H1 (cell line): ENCODE measurements at regions not wholly inside any gene's neighbourhood (a gene's known extent, or its start where the extent isn't known, plus 50 kb on each side); places are given as distances from the start of the nearest gene placed in this dataset.
"Not testable (repeated sequence)": the region's sequence is repeated elsewhere in the genome, so short reads cannot be mapped to it uniquely, and the experiment has no call there.

ENCODE experiments used
- CTCF ChIA-PET: fragments of 300-600 bp; sonication (Branson Sonifier 250); formaldehyde crosslinking; loops from one replicate; lab custom pipeline; 2021; ENCODE audit not compliant: partially characterized antibody; lab: Charles Lee
- POLR2A ChIA-PET: fragments of 300-600 bp; sonication (Branson Sonifier 250); formaldehyde crosslinking; loops from one replicate; lab custom pipeline; 2021; ENCODE audit warnings: inconsistent platforms; ENCODE audit not compliant: partially characterized antibody; lab: Charles Lee
- DNase-seq, 2 experiments: peaks; one replicate each; pipeline versions ENCODE4 v3.0.0 to v3.0.0-alpha.2; 2010 to 2022; ENCODE audit warnings: low spot score in 2 of 2, low read depth in 1 of 2, mixed read lengths in 1 of 2
- FAIRE-seq: peaks from 2 replicates; lab custom pipeline; 2011; peaks lifted over from hg19 to GRCh38; lab: Jason Lieb, UNC
- H2AFZ ChIP-seq: 2 replicates; pipeline ENCODE4 v1.8.1; 2012; ENCODE audit warnings: low read length, inconsistent platforms
- H2AK5ac ChIP-seq: 2 replicates; pipeline ENCODE4 v1.6.1; 2013; ENCODE audit warnings: low read depth, low read length
- H2BK120ac ChIP-seq: replicated peaks from 2 replicates; pipeline ENCODE3; 2013; ENCODE audit warnings: low read depth, low read length, inconsistent platforms
- H2BK12ac ChIP-seq: 2 replicates; pipeline ENCODE4 v1.6.1; 2013; ENCODE audit warnings: low read depth, low read length
- H2BK15ac ChIP-seq: 2 replicates; pipeline ENCODE4 v1.6.1; 2013; ENCODE audit warnings: low read length
- H2BK20ac ChIP-seq: 2 replicates; pipeline ENCODE4 v1.6.1; 2013; ENCODE audit warnings: low read length
- H2BK5ac ChIP-seq: 2 replicates; pipeline ENCODE4 v1.6.1; 2013; ENCODE audit warnings: low read depth, low read length
- H3K14ac ChIP-seq: 2 replicates; pipeline ENCODE4 v1.6.1; 2013; ENCODE audit warnings: inconsistent platforms; ENCODE audit not compliant: insufficient read length
- H3K18ac ChIP-seq: 2 replicates; pipeline ENCODE4 v1.6.1; 2013; ENCODE audit warnings: low read length; ENCODE audit errors: extremely low read depth
- H3K23ac ChIP-seq: 2 replicates; pipeline ENCODE4 v1.6.1; 2013; ENCODE audit warnings: inconsistent platforms; ENCODE audit not compliant: insufficient read length
- H3K23me2 ChIP-seq: 2 replicates; pipeline ENCODE4 v1.6.1; 2013; ENCODE audit warnings: low read depth, low read length
- H3K27ac ChIP-seq: 2 replicates; pipeline ENCODE4 v1.6.1; 2011; ENCODE audit warnings: low read depth, low read length, inconsistent platforms
- H3K27me3 ChIP-seq, 4 experiments: replicated peaks in 1 of 4; 1 replicate in 1 of 4; 2 replicates in 3 of 4; pipeline versions ENCODE4 v1.6.1 to v1.8.1; 2011 to 2013; ENCODE audit warnings: low read length in 3 of 4, mild to moderate bottlenecking in 3 of 4, inconsistent platforms in 2 of 4, mixed read lengths in 2 of 4, moderate library complexity in 1 of 4; ENCODE audit not compliant: control insufficient read depth in 3 of 4, insufficient read depth in 3 of 4; ENCODE audit errors: extremely low read depth in 1 of 4
- H3K36me3 ChIP-seq, 4 experiments: 2 replicates each; pipeline versions ENCODE4 v1.6.1 to v1.8.1; 2011 to 2013; ENCODE audit warnings: mild to moderate bottlenecking in 4 of 4, low read length in 3 of 4, moderate library complexity in 2 of 4, control low read depth in 1 of 4, inconsistent platforms in 1 of 4; ENCODE audit not compliant: insufficient read depth in 4 of 4, control insufficient read depth in 2 of 4
- H3K4ac ChIP-seq: replicated peaks from 2 replicates; pipeline ENCODE3; 2013; ENCODE audit warnings: low read length, low read depth, mixed read lengths, inconsistent platforms; ENCODE audit not compliant: insufficient read length
- H3K4me1 ChIP-seq, 4 experiments: replicated peaks in 1 of 4; 1 replicate in 1 of 4; 2 replicates in 3 of 4; pipeline versions ENCODE4 v1.6.1 to v1.8.1; 2011 to 2013; ENCODE audit warnings: low read length in 3 of 4, inconsistent platforms in 2 of 4, mixed read lengths in 1 of 4; ENCODE audit not compliant: insufficient read depth in 4 of 4, control insufficient read depth in 3 of 4
- H3K4me2 ChIP-seq, 2 experiments: 2 replicates each; pipeline versions ENCODE4 v1.6.1 to v1.8.1; 2011 to 2013; ENCODE audit warnings: low read depth in 2 of 2, low read length in 2 of 2, control low read depth in 1 of 2, inconsistent platforms in 1 of 2, mild to moderate bottlenecking in 1 of 2; ENCODE audit not compliant: insufficient read depth in 1 of 2
- H3K4me3 ChIP-seq, 4 experiments: fragments of 200-600, 300-600 bp in 1 of 4; sonication (generic), shearing (Covaris generic), sonication (Bioruptor Twin) in 1 of 4; 2 replicates each; pipeline versions ENCODE4 v1.5.1 to v1.8.1; 2011 to 2016; ENCODE audit warnings: low read length in 4 of 4, low read depth in 3 of 4, control low read depth in 2 of 4, inconsistent platforms in 2 of 4, mild to moderate bottlenecking in 2 of 4, mixed read lengths in 1 of 4, moderate library complexity in 1 of 4; ENCODE audit not compliant: insufficient read depth in 2 of 4; ENCODE audit errors: extremely low read depth in 1 of 4
- H3K56ac ChIP-seq: replicated peaks from 2 replicates; pipeline ENCODE3; 2013; ENCODE audit warnings: low read depth, mild to moderate bottlenecking, mixed read lengths, low read length, inconsistent platforms; ENCODE audit not compliant: insufficient read length
- H3K79me1 ChIP-seq: 2 replicates; pipeline ENCODE4 v1.6.1; 2013; ENCODE audit warnings: low read depth, low read length, control low read depth
- H3K79me2 ChIP-seq, 2 experiments: 2 replicates each; pipeline versions ENCODE4 v1.6.1 to v1.8.1; 2012 to 2013; ENCODE audit warnings: low read length in 2 of 2, mild to moderate bottlenecking in 2 of 2, inconsistent platforms in 1 of 2; ENCODE audit not compliant: insufficient read depth in 2 of 2, control insufficient read depth in 1 of 2
- H3K9ac ChIP-seq, 4 experiments: replicated peaks in 1 of 4; 1 replicate in 1 of 4; 2 replicates in 3 of 4; pipeline versions ENCODE4 v1.6.1 to v1.8.1; 2011 to 2013; ENCODE audit warnings: low read depth in 3 of 4, low read length in 3 of 4, control low read depth in 2 of 4, mild to moderate bottlenecking in 2 of 4, moderate library complexity in 2 of 4, inconsistent platforms in 1 of 4; ENCODE audit errors: extremely low read depth in 1 of 4
- H3K9me3 ChIP-seq, 2 experiments: 2 replicates each; pipeline versions ENCODE4 v1.6.1 to v1.8.1; 2012 to 2013; ENCODE audit warnings: mild to moderate bottlenecking in 2 of 2, moderate library complexity in 2 of 2, control low read depth in 1 of 2, inconsistent platforms in 1 of 2, low read depth in 1 of 2, low read length in 1 of 2, mixed read lengths in 1 of 2; ENCODE audit not compliant: insufficient read depth in 2 of 2
- H4K20me1 ChIP-seq, 2 experiments: replicated peaks in 1 of 2; 2 replicates each; pipeline versions ENCODE3 to v1.8.1; 2011 to 2013; ENCODE audit warnings: inconsistent platforms in 2 of 2, low read length in 2 of 2, mild to moderate bottlenecking in 1 of 2; ENCODE audit not compliant: insufficient read depth in 2 of 2, control insufficient read depth in 1 of 2
- H4K5ac ChIP-seq: 2 replicates; pipeline ENCODE4 v1.6.1; 2013; ENCODE audit warnings: low read length, low read depth, mixed read lengths, inconsistent platforms; ENCODE audit not compliant: insufficient read length
- H4K8ac ChIP-seq: 2 replicates; pipeline ENCODE4 v1.8.0; 2013; ENCODE audit warnings: mild to moderate bottlenecking, moderate library complexity, low read length, inconsistent platforms; ENCODE audit not compliant: insufficient read depth; ENCODE audit errors: extremely low read depth
- H4K91ac ChIP-seq: replicated peaks from 2 replicates; pipeline ENCODE3; 2013; ENCODE audit warnings: low read length, mixed read lengths, inconsistent platforms; ENCODE audit not compliant: insufficient read length
- WGBS, 2 experiments: shearing (Covaris generic) in 1 of 2; methylation state at CpG; one replicate each; pipeline versions ENCODE4 v1.1.6 to v1.1.7; 2013 to 2015; ENCODE audit warnings: low lambda C conversion rate in 2 of 2, mixed read lengths in 2 of 2, inconsistent platforms in 1 of 2, low coverage in 1 of 2, missing lambda C conversion rate in 1 of 2; ENCODE audit not compliant: insufficient replicate concordance in 2 of 2, insufficient coverage in 1 of 2, insufficient read length in 1 of 2; ENCODE audit errors: extremely low coverage in 1 of 2, missing lambda C conversion rate in 1 of 2; 5-methylcytosine and 5-hydroxymethylcytosine counted together

DNA sequence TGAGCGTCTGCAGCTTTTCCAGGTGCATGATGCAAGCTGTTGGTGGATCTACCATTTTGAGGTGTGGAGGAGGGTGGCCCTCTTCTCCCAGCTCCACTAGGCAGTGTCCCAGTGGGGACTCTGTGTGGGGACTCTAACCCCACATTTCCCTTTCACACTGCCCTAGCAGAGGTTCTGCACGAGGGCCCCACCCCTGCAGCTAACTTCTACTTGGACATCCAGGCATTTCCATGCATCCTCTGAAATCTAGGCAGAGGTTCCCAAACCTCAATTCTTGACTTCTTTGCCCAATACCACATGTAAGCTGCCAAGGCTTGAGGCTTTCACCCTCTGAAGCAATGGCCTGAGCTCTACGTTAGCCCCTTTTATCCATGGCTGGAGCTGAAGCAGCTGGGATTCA lies 61.4 kb upstream of the HGFAC start:
- H3K79me2 ChIP-seq, DNase-seq, H2BK20ac ChIP-seq, H4K20me1 ChIP-seq, H3K27ac ChIP-seq, POLR2A ChIA-PET, H3K23me2 ChIP-seq, H3K4me1 ChIP-seq, H3K4me2 ChIP-seq, H3K18ac ChIP-seq, H3K79me1 ChIP-seq, H3K4ac ChIP-seq, H2AK5ac ChIP-seq, H2BK15ac ChIP-seq, H2BK5ac ChIP-seq, H4K5ac ChIP-seq, H4K91ac ChIP-seq, H3K36me3 ChIP-seq, H3K23ac ChIP-seq, FAIRE-seq, H3K27me3 ChIP-seq, H2BK12ac ChIP-seq, H2AFZ ChIP-seq, H2BK120ac ChIP-seq, H3K9ac ChIP-seq, H3K4me3 ChIP-seq, H3K56ac ChIP-seq, H3K14ac ChIP-seq, H4K8ac ChIP-seq: not testable (repeated sequence)
- 98% methylated on average over 3 of the region's 3 CpGs; no CpG with 5 or more reads in 1 of the 2 experiments for WGBS, 2 experiments
- CTCF ChIA-PET, result interaction anchor here (1.2 kb wide), 1 partner anchor 63 kb away, joined by 3 read pairs; no protein-coding TSS in a partner anchor
- H3K9me3 ChIP-seq, result peaks cover 20% of the 10 kb centered on the region in 2 experiments

DNA sequence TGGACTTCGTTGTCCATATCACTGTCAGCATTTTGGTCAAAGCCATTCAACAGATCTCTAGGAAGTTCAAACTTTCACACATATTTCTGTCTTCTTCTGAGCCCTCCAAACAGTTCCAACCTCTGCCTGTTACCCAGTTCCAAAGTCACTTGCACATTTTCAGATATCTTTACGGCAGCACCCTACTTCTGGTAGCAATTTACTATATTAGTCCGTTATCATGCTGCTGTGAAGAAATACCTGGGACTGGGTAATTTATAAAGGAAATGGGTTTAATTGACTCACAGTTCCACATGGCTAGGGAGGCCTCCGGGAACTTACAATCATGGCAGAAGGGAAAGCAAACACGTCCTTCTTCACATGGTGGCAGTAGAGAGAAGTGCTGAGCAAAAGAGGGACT lies 60.6 kb upstream of the HGFAC start:
- H3K4me2 ChIP-seq, H2BK15ac ChIP-seq, H2BK12ac ChIP-seq, H3K79me2 ChIP-seq, H3K23ac ChIP-seq, H3K4me3 ChIP-seq, H4K91ac ChIP-seq, H2AFZ ChIP-seq, H3K23me2 ChIP-seq, H3K4ac ChIP-seq, H4K8ac ChIP-seq, H3K9ac ChIP-seq, DNase-seq, H3K18ac ChIP-seq, H3K27me3 ChIP-seq, FAIRE-seq, POLR2A ChIA-PET, H2BK5ac ChIP-seq, H2BK120ac ChIP-seq, H3K14ac ChIP-seq, H3K79me1 ChIP-seq, H3K27ac ChIP-seq, H2BK20ac ChIP-seq, H4K5ac ChIP-seq, H4K20me1 ChIP-seq, H3K56ac ChIP-seq, H3K36me3 ChIP-seq, CTCF ChIA-PET, H2AK5ac ChIP-seq, H3K4me1 ChIP-seq: not testable (repeated sequence)
- peaks cover 20% of the 10 kb centered on the region in 2 experiments for H3K9me3 ChIP-seq
- WGBS, 2 experiments, result 86% methylated on average over 5 of the region's 5 CpGs; no CpG with 5 or more reads in 1 of the 2 experiments
